ENCODE measurements at regions not wholly inside any gene's neighbourhood (a gene's known extent, or its start where the extent isn't known, plus 50 kb on each side); places are given as distances from the start of the nearest gene placed in this dataset.

DNA sequence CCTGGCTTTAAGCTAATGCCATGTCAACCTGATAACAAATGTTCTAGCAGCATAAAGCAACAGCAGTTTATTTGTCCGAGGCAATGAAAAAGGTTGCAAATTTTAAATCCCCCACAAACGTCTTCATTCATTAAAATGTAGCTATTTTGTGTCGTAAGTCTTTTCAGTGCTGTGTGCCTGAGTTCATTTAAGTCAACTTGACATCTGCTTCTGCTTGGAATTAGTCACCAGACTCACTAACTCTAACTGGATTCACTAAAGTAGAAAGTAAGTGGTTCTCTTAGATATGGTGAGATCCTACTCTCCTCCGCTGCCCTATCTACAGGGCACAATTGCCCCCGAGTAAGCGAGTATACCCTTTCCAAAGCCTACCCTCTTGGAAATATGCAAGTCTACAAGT lies 118.4 kb upstream of the CHRM3 start:
- no peak for DNase-seq (ENCODE audit: low read depth)

DNA sequence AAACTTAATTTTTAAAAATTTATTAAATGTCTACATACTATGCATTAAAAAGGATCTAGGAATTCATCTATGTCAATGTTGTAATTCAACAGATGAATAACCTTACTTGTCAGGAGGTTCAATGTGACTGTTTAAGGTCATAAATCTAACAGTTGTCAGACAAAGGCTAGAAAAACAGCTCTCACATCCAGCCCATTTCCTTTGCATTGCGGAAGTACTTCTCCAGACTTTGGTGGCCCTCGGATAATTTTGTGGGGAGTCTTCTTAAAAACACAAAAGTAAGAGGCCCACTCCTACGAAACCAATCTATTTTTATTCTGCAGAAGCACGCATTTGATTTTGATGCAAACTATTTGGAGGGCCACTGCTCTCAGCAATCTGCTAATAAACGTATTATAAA lies 122.6 kb upstream of the CHRM3 start:
- DNase-seq (ENCODE audit: low read depth) = no peak

DNA sequence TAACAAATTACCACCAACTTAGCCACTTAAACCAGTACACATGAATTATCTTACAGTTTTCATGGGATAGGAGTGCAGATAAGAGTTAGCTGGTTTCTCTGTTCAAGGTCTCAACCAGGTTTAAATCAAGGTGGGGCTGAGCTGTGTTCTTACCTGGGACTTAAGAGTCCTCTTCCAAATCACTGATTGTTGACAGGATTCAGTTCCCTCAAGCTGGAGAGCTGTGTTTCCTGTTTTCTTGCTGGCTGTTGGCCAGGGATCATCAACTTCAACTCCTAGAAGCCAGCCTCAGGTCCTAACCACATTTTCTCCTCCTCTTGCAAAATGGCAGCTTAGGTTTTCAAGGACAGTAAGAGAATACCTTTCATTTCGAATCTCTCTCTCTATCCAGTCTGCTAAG lies 123.8 kb upstream of the CHRM3 start:
- no peak for DNase-seq (ENCODE audit: low read depth)

DNA sequence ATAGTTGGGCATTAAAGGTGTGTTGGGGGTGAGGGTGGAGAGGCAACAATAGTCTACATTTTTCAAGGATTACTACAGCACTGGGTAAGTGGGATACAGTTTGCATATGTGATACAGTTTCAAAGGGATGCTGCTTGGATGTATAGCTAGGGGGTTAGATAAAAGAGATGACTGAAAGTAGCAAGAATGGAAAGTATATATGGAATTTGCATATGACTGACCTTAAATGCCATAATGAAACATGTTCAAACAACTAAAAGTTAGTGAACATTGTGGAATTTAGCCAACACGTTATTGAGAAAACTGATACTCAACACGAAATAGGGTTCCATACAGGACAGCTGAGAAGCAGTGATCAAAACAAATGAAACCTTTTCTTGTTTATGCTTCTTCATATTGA lies 124.8 kb upstream of the CHRM3 start:
- no peak for DNase-seq (ENCODE audit: low read depth)

DNA sequence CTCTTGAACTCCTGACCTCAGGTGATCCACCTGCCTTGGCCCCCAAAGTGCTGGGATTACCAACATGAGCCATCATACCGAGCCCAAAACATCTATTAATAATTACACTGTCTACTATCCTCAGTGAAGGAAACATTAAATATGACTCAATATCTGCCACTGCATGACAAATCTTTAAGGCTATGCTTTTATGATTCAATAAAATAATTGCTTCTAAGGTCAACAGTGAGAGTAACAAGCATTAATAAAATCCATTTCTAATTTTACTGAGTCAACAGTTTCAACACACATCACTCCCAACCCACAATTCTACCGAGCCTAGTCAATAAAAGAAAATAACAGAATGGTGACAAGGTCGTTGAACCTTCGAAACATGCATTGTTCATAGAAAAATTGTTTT lies 125.5 kb upstream of the CHRM3 start:
- DNase-seq (ENCODE audit: low read depth) = no peak

DNA sequence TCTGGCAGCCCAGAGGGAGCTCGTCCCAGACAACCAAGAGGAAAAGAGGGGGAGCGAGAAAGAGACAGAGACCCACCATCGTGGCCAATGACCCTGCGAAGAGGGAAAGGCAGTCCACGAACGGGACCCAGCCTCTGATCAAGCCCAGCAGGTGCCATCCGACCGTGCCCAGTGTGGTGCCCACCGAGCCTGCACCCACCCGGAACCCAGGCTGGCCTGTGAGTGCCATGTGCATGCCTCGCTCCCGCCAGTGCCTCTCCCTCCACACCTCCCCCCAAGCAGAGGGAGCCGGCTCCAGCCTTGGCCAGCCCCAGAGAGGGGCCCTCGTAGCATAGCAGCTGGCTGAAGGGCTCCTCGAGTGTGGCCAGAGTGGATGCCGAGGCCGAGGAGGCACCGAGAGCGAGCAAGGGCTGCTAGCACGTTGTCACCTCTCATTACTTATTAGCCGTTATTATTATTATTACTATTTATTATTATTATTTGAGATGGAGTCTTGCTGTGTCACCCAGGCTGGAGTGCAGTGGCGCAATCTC lies 130.7 kb upstream of the CHRM3 start:
- DNase-seq (ENCODE audit: low read depth) = no peak

DNA sequence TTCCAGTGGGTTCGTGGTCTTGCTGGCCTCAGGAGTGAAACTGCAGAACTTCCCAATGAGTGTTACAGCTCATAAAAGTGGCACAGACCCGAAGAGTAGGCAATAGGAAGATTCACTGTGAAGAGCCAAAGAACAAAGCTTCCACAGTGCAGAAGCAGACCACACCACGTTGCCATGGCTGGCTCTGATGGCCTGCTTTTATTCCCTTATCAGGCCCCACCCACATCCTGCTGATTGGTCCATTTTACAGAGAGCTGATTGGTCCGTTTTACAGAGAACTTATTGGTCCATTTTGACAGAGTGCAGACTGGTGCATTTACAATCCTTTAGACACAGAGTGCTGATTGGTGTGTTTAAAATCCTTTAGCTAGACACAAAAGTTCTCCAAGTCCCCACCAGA lies 131.4 kb upstream of the CHRM3 start:
- DNase-seq (ENCODE audit: low read depth) = no peak

DNA sequence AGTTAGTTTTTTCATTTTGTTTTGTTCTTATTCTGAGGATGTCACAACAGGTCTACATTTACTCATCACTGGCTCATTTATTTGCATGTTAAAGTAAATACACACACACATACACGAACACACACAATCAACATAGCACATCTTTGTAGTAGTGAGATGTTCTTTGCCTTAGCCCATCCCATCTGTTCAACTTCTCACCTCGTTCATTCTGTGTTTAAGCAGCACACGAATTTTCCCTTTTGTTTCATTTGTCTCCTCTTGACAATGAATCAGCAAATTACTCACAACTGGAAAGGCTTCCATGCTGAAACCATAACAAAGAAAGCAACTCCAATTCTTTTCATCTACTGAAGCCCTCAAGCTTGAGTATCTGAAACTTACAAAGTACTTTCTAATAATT lies 133.3 kb upstream of the CHRM3 start:
- DNase-seq (ENCODE audit: low read depth) = no peak

DNA sequence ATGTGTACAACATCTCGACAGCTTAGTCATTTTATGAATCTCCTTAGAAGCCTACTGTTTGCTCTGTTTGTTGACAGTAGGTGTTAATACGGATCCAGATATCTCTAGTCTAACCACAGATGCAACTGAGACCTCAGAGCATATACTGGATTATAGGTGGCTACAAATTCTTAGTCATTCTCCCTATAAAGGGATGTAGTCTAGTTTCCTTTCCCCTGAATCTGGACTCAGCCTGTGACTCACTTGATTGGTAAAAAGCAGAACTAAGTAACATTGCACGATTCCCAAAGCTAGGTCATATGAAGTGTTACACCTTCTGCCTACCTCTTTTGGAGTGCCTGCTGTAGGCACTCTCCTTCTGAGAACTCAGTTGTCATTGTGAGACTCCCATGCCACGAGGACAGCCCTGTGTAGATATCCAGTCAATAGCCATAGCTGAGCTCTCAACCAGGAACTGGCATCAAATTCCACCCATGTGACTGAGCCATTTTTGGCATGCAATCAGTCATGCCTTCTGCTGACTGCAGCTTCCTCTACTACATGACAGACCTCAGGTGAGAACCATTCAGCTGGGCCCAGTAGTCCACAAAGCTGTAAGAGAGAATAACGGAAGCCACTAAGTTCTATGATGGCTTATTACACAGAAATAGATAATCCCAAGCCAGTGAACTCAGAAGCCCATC lies 135.9 kb upstream of the CHRM3 start:
- no peak for DNase-seq (ENCODE audit: low read depth)

DNA sequence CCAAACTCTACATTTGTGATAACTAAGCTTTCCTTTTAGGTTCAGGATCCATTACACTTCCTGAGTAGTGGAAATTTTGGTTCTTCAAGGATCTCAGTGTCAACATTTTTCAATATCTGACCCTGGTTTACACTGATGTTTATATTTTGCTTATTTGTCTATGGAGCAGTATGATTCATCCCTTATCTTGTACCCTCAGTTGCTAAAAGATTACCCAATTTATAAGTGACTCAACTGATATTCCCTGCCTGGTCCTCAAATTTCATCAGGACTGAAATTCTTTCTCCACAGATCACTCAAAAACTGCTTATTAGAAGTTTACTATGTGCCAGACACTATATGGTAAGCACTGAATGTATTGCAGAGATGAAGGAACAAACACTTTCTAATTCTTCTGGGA lies 139.1 kb upstream of the CHRM3 start:
- DNase-seq (ENCODE audit: low read depth) = no peak

DNA sequence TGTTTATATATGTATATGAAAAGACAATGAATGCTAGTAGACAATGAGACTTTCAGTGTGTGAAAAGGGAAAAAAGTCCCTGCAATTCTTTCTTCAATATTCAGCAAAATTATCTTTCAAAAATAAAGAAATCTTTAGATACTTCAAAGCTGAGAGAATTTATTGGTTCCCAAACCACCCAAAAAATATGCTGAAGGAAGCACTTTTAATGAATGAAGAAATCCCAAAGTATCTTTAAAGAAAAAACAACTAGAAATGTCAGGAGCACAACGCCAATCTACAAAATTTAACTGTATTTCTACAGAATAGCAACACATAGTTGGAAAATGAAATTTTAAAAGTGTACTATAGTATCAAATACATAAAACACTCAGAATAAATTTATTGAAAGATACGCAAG lies 142.3 kb upstream of the CHRM3 start:
- no peak for DNase-seq (ENCODE audit: low read depth)

DNA sequence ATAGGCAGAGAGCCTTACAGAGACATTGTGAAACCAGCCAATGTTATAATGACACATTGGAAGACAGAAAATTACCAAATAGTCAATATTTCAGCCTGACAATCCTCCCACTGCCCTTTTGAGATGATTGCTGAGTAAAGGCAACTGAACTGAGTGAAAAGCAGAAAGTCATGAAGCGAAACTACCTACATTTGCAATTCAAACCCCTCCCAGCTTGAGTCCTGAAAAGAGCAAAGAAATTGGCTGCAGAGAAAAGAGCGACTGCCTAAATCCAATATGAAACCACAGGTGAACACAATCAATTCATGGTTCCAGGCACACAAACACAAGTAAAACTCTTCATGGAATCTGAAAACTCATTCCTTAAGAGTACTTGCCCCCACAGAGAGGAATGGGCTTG lies 143.4 kb upstream of the CHRM3 start:
- DNase-seq (ENCODE audit: low read depth) = no peak

DNA sequence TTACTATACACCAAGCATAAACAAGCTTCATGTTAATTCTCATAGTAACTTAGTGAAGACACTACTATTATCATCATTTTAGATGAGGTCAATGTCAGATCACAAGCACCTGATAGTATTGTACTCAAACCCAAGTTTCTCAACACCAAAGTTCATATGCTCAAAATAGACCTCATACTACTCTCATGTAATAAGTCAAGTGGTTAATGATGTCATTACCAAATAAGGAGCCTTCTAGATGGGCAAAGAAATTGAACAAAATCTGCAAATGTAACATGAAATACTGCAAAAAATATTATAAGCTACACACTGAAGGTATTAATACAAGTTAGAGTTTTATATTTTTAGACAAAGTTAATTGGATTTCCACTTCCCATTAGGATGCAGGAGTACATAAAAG lies 144.0 kb upstream of the CHRM3 start:
- DNase-seq (ENCODE audit: low read depth) = no peak

DNA sequence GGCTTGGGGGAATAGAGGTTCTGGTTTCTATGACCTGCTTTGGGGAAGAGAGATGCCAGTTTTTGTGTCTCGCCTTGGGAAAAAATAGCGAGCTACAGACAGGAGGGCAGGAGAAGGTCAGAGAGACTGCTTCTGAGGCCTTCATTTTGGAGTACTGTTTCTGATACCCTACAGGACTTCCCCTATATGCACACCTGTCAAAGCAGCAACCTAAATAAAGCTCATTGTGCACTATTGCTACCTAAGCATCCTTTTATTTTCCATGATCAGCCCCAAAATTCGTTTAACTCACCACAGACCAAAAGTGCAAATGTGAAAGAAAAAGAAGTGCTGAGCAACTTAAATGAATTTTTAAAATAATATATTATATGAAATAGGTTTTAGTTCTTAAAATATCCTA lies 145.6 kb upstream of the CHRM3 start:
- no peak for DNase-seq (ENCODE audit: low read depth)

DNA sequence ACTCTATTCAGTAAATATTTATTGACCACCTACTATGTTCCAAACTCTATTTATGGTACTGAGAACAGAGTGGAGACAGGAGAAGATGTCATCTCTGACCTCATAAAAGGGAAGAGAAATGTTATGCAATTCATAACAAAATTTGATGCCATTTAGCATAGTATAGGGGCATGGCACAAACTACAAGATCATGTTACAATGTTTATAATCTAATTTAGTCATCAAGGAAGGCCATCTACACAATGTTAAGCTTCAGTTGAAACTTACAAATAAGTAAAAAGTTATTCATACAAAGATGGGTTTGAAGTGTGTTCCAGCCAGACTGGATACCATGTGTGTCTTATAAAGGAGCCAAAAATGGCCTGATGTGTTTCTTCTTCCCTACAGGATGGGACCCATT lies 146.8 kb upstream of the CHRM3 start:
- no peak for DNase-seq (ENCODE audit: low read depth)

DNA sequence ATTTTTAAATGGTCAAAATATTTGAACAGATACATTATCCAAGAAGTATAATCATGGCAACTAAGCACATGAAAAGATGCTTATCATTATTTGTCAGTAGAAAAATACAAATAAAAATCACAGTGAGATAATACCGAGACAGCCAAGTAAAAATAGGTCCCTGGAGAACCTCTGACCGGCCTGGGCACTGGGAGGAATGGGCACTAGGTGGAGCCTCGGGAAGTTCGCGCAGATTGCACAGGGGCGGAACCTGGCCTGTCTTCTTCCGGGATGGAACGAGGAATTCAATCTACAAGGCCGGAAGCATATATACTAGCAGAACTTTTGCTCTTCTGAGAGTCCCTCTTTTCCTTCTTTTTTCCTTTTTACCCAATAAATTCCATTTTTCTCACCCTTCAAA lies 148.5 kb upstream of the CHRM3 start:
- no peak for DNase-seq (ENCODE audit: low read depth)

DNA sequence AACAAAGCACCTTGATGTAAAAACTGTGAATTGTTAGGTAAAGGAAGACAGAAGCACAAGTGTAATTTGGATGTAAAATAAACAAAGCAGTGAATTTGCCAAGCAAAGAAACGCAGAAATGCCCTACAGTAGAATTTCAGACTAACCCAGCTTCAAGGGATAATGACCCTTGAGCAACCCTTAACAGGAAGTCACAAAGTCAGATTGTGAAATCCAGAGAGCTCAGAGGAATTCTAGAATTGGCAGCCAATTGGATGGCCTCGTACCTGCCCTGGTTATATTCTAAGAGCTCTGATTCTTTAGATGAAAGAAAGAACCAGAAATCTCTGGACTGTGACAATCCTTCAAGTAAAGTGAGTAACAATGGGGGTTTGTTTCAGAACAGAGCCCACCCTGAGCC lies 152.7 kb upstream of the CHRM3 start:
- no peak for DNase-seq (ENCODE audit: low read depth)

DNA sequence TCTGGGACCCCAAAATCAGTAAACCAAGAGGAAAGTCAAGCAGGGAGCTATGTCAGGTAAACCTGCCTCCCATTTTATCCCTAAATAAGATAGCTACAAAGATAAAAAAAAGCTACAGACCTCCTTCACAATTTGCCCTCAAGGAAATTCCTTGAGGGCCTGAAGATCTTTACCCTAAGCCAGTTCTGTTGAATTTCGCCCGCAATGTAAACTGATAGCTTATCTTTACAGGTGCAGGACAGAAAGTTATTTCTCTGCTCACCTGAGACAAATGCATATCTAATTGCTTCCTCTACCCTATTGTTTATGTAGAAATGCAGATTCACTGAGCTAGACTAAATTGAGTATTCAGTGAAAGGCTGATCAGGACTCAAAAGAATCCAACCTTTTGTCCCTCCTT lies 153.4 kb upstream of the CHRM3 start:
- no peak for DNase-seq (ENCODE audit: low read depth)

DNA sequence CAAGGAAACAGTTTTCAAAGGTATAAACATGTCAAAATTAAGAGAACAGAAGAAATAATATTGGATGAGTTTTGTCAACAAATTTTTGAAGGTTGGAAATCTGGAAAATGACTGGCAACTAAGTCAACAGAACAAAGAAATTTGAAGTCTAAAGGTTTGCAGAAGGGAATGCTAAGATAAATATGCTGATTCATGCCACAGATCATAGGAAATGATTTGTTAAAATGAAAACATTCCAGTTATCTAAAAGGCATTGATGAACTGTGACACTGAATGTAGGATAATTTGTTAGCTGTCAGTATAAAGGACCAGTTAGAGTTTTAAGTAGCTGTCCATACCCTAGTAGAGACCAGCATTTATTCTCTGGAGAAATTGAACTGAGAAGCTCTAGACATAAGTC lies 157.9 kb upstream of the CHRM3 start:
- no peak for DNase-seq (ENCODE audit: low read depth)

DNA sequence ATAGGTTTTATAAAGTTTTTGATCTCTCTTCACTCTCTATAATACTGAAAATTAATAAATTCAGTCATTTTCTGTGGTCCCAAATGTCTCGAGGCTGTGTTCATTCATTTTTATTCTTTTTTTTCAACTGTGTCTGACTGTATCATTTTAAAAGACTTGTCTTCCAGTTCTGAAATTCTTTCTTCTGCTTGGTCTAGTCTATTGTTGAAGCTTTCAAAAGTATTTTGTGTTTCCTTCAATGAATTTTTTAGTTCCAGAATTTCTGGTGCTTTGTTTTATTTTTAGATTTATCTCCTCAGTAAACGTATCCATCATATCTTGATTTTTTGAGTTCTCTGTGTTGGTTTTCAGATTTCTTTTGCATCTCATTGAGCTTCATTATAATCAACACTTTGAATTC lies 161.0 kb upstream of the CHRM3 start:
- no peak for DNase-seq (ENCODE audit: low read depth)

DNA sequence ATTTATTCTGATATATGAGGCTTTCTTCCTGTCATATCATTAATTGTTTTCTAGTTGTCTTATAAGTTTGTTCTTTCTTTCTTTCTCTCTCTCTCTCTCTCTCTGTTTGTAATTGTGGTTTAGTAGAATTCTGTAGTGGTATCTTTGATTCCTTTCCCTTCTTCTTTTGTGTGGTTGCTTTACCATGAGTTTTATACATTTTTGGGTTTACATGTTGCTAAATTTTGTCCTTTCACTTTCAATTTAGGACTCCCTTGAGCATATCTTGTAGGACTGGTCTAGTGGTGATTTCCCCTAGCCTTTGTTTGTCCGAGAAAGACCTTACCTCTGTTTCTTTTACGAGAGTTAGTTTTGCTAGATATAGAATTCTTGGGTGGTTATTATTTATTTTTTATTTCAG lies 162.3 kb upstream of the CHRM3 start:
- DNase-seq (ENCODE audit: low read depth) = no peak

DNA sequence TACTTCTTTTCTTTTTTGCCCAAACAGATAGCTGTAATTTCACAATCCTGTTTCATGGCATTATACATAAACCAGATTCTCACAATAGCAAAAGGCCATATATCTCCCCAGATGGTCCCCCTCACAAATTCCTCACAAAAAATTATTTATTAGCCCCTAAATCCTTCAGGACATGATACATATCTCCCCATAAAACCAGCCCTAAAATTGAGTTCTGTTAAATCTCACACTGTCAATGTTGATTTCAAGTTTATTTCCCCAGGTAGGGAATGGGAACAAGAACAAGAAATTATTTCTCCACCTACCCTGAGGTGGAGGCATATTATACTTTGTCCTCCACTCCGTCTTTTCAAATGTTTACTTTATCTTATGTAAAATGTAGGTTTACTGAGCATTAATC lies 163.4 kb upstream of the CHRM3 start:
- DNase-seq (ENCODE audit: low read depth) = no peak

DNA sequence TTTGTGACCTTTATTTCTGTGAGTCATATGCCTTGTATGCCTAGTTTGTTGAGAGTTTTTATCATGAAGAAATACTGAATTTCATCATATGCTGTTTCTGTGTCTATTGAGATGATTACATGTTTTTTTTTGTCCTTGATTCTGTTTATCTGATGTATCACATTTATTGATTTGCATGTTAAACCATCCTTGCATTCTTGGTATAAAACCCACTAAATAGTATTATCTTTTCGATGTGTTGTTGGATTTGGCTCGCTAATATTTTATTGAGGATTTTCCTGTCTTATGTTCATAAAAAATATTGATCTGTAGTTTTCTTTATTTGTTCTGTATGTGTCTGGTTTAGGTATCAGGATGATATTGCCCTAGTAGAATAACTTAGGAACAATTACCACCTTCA lies 164.7 kb upstream of the CHRM3 start:
- DNase-seq (ENCODE audit: low read depth) = no peak

DNA sequence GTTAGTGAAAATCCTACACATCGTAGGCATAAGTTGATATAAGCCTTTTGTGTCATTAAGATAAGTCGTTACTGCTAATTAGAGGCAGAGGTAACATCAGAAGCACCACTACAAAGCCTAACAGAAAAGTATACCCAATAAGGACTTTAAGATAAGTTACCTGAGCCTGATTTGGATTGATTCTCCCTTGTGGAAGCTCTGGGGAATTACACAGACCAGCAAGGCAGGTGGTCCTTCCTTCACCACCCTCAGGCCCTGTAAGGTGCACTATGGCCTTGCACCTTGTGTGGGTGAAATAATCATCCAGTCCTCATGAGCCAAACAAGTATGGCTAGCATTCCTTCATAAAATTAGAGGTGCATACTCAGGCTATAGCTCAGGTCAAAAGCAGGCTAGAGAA lies 166.7 kb upstream of the CHRM3 start:
- DNase-seq (ENCODE audit: low read depth) = no peak
